GM10266 (cell line): ENCODE measurements at regions not wholly inside any gene's neighbourhood (a gene's known extent, or its start where the extent isn't known, plus 50 kb on each side); places are given as distances from the start of the nearest gene placed in this dataset.

Experiments used
- DNase-seq: peaks from one replicate; pipeline ENCODE4 v3.0.0; 2012; ENCODE audit errors: extremely low spot score
- TF ChIP-seq, protein P1 (sequence below): IDR thresholded peaks from 2 replicates; pipeline ENCODE4 v1.5.1; 2012; ENCODE audit warnings: mild to moderate bottlenecking, low read depth; ENCODE audit not compliant: control insufficient read depth, insufficient read depth; ENCODE audit errors: missing control alignments

DNA sequence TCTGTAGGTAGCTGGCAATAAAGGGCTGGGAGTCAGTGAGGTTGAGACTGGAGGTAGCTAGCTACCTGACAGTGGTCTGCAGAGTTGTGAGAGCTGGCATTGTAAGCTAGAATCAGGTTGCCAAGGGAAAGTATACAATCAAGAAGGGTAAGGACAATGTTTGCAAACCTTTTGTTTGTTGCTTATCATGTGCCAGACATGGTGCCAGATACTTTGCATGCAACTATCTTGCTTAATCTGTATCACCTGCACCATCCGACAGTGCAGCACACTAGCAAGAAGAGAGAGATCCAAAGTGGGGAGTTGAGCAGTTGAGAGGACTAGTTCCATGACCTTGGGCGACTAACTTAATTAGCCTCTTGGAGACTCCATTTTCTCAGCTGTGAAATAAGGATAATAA is 236.4 kb downstream of the PDCD6IP start:
- TF ChIP-seq, protein P1, sequence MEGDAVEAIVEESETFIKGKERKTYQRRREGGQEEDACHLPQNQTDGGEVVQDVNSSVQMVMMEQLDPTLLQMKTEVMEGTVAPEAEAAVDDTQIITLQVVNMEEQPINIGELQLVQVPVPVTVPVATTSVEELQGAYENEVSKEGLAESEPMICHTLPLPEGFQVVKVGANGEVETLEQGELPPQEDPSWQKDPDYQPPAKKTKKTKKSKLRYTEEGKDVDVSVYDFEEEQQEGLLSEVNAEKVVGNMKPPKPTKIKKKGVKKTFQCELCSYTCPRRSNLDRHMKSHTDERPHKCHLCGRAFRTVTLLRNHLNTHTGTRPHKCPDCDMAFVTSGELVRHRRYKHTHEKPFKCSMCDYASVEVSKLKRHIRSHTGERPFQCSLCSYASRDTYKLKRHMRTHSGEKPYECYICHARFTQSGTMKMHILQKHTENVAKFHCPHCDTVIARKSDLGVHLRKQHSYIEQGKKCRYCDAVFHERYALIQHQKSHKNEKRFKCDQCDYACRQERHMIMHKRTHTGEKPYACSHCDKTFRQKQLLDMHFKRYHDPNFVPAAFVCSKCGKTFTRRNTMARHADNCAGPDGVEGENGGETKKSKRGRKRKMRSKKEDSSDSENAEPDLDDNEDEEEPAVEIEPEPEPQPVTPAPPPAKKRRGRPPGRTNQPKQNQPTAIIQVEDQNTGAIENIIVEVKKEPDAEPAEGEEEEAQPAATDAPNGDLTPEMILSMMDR, result no peak
- no peak for DNase-seq

DNA sequence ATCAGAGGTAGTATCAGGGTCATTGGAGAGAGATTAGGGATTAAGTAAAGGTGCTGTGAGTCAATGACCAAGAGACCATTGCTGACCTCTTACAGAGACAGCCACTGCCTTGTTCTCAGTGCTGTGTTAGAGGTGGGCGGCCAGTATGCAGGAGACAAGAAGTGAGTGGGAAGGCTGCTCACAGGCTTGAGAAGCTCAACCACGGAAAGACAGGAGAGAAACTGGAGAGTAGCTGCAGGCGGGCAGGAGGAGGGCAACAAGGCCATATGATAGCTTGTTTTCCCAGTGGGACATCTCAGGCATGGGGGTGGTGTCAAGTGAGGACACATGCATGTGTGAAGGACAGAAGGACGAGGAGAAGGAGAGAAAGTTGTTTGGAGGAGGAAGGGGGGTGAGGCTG is 237.3 kb downstream of the PDCD6IP start:
- TF ChIP-seq, protein P1, result no peak

DNA sequence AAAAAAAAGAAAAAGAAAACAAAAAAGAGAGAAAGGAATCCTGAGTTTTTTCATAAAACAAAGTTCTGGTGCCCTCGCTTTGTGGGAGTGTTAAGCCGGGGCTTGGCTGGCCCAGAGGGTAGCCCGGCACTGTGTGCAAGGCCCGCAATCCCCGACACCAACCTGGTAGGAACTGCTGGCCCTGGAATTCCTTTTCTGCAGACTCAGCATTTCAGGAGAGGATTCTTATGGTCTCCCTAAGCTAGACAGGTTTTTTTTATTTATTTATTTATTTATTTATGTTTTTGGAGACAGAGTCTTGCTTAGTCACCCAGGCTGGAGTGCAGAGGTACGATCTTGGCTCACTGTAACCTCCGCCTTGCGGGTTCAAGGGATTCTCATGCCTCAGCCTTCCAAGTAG is 238.8 kb downstream of the PDCD6IP start:
- no peak for DNase-seq
- TF ChIP-seq, protein P1, result no peak

More for the DNA sequence above, 237.3 kb downstream of the PDCD6IP start:
- DNase-seq, result no peak

DNA sequence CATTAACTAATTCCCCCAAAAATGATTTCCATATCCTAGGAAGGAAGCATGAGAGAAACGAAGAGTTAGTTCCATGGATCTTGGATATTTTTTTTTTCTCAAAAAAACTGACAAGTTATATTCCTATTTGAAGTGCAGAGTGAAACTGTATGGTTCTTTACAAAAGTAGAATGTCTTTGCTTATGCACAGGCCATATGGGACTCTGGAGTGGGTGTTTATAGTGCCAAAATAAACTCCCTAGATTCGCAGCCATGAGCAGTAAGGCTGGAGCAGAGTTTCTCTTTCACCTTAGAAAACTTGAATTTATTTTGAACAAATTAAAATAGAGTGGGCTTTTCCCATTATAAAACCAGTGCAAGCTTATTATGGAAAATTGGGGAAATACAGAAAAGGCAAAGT is 239.7 kb downstream of the PDCD6IP start:
- TF ChIP-seq, protein P1, result no peak
- DNase-seq, result no peak

- TF ChIP-seq, protein P1, result no peak
- no peak for DNase-seq
Observed at GRCh38 chr3:34046154-34046553, 247.7 kb downstream of the PDCD6IP start.

- TF ChIP-seq, protein P1, result no peak
- no peak for DNase-seq
Observed at GRCh38 chr3:34053626-34054025, 255.2 kb downstream of the PDCD6IP start.

- no peak for DNase-seq
- TF ChIP-seq, protein P1, result no peak
Observed at GRCh38 chr3:34056181-34056910, 257.9 kb downstream of the PDCD6IP start.
